GM18498 (cell line): ENCODE measurements at regions not wholly inside any gene's neighbourhood (a gene's known extent, or its start where the extent isn't known, plus 50 kb on each side); places are given as distances from the start of the nearest gene placed in this dataset.
"Not testable (repeated sequence)": the region's sequence is repeated elsewhere in the genome, so short reads cannot be mapped to it uniquely, and the experiment has no call there.

ENCODE experiments used
- ATAC-seq: cut with Tn5 transposase; IDR thresholded peaks from one replicate; pipeline ENCODE4 v1.9.1; 2021; ENCODE audit warnings: mild to moderate bottlenecking, moderate library complexity; ENCODE audit not compliant: unreplicated experiment

DNA sequence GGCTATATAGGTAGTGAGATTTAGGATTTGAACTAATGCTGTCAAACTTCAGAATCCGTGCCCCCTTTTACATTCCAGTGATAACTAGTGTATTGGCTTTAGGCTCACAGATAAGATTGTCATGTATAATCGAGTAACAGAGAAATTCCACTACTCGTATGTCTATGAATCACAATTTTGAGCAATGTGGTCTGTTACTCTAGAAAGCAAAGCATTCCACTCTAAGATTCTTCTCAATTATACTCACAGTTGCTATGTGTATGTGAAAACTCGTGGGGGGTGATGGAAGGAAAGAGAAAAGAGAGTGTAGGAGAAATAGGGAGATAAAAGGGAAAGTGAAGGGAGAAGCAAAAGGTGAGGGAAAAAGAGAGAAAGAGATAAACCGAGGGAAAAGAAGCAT, 1175.1 kb upstream of the GOT2 start:
- no peak for ATAC-seq

DNA sequence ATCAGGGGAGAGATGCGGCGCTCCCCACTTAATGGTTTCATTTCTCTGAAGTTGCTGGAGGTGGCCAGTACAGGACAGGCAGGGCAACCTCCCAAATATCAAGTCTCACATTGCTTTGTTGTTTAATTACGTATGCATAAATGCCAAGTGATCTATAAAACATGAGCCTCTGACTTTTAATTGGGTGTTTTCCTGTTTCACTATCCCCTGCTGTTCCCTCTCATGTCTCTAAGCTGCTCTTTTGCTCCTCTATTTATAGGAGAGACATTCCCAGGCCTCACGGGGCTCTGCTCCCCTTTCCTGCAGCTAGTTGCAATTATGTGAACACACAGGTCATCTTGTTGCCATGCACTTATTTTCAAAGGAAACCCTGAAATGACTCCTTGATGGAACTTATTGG, 1173.5 kb upstream of the GOT2 start:
- no peak for ATAC-seq

DNA sequence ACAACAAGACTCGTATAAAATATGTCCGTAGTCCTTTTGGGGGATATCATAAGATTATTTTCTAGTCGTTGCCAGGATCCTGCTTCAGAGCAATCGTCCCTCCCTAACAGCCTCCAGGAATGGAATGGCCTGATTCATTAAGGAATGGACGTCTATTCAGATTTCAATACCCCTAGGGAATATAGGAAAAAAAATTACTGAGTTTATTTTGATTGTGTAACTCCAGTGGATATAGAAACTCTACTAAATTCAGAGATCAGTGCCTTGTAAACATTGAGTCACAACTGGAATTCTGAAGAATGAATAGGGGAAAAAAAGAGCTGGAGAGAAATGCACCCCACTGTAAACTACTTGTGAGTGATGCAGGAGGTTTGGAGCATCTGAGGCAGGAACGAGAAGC, 1171.5 kb upstream of the GOT2 start:
- no peak for ATAC-seq

DNA sequence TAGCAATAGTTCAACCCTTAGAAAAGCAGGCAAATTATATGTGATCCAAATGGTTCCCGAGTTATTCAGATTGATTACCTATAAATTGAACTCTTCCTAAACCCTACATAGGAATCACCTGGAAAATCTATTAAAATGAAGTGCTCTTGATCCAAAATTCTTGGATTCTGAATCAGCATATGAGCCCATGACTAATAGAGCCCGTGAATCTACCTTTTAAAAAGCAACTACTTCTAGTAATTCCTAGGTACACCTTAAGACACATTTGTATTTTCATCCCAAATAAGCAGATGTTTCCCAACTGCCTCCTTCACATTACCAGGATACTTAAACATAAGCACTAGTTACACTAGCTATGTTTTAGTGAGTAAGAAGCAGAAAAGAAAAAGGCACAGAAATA, 1171.0 kb upstream of the GOT2 start:
- no peak for ATAC-seq

DNA sequence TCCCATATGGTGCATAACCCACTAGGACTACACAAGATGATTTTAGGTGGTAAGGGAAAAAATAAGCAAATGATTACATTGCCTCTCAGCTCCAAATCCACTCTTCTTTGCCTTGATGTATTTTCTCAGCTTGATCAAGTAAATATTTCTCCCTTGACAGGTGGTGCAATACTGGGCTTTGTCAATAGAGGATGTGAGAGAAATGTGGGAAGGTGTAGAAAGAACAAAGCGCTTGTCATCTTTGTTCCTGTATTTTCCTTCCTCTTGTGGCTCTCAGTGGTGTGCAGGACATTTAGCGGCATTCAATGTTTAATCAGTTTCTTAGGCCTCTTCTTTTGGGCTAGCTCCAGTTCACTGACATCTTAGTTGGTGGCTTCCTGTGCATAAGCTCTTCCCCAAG, 1165.8 kb upstream of the GOT2 start:
- no peak for ATAC-seq

DNA sequence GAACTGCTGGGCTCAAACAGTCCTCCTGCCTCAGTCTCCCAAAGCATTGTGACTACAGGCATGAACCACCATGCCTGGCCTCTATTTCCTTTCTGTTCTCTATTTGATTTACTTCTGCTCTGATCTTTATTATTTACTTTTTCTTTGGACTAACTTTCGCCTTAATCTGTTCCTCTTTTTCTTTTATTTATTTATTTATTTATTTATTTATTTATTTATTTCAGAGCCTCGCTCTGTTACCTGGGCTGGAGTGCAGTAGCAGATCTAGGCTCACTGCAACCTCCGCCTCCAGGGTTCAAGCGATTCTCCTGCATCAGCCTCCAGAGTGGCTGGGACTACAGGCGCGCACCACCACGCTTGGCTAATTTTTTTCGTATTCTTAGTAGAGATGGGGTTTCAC, 1158.3 kb upstream of the GOT2 start:
- no peak for ATAC-seq

DNA sequence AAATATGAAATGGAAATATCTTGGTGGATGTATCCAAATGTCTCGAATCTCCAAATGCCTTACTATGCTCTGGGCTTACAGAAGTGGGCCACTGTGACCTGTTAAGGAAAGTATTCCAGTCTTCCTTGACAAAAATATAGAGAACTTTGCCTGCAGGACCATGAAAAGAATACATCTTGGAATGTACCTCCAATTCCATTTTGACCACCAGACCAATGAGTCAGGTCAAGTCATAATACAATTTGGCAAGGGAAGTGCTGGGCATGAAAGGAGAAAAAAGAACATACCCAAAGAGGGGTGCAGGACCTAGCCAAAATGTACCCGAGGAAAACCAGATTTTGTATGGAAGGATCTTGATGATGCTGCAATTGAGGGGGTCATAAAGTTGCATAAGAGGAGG, 1153.7 kb upstream of the GOT2 start:
- no peak for ATAC-seq

DNA sequence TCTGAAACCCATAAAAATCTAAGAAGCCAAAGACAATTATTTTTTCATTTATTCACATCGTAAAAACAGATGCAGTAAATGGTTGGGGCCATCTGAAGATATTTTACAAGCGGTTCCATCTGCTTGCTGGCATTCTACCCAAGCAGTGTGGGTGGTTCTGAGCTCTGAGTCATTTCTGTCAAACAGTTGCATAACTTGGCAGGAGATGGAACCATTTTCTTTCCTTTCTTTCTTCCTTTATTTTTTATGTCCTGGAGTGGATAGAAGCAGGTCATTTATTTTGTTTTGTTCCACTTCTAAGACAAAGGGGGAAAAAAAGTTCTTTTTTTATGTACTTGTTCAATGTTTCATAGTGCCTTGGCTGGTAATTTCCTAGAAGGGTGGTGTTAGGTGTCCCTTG, 1151.9 kb upstream of the GOT2 start:
- no peak for ATAC-seq

DNA sequence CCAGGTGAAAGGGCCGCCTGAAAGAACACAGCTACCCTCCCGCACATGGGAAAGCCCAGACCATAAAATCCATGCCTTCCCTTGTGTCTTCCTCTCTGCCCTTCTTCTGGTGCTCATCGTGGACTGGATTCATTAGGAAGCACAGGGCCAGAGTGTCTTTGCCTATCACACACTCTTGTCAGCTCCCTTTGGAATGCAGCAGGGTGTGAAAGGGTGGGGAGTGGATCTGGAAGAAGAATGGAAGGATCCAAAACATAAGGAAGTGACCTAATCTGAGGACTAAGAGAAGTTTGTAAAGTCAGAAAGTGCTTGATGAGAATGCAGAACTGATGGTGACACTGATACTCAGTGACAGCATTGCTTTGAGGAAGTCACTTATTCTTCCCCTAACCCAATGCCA, 1147.3 kb upstream of the GOT2 start:
- ATAC-seq, result no peak

DNA sequence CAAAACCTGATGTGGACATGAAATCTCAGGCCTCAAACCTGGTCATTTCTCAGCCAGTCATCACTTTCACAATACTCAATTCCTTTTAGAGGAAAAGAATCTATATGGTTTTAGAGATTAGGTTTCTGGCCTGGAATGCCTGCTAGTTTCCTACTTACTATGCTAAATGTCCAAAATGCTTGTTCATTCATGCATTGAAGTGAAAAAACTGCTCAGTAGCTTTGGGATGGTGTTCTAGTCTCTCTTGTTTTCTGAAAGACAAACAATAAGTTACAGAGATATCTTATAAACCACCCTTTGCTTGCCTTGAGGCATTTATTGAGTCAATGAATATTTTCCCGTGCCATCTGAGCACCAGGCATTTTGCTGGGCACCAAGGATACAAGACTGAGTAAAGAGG, 1146.5 kb upstream of the GOT2 start:
- no peak for ATAC-seq

DNA sequence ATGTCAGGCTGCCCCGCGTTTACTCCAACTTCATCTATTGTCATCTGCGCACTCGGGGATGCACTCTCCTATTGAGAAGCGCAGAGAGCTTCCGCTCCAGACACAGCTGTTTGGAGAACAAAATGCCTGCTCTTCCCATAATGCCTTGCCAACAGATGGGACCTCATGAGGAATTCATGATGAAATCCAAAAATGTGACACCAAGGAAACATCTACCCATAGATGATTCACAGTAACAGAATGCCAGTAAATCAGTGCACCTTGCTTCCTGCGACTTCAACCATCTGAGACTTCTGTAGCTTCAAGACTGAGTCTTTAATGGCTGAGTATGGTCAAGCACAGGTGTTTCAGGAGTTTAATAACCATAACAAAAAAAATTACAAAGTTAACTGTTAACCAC, 1144.9 kb upstream of the GOT2 start:
- no peak for ATAC-seq

DNA sequence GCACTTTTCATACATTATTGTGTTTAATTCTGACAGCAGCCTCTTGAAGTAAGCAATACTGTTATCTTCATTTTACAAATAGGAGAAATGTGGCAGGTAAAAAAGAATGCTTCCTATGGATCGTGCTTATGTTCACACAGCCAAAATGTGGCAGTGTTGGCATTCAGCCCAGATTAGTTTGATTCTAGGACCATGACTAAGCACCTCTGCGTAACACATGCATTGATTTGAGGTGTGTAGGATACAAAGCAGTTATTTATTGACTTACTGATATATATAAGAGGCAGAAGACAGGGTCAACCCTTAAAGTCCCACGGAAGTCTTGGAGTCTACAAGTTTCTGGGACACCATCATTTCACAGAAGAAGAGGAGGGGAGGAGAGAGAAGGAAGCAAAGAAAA, 1144.4 kb upstream of the GOT2 start:
- no peak for ATAC-seq

DNA sequence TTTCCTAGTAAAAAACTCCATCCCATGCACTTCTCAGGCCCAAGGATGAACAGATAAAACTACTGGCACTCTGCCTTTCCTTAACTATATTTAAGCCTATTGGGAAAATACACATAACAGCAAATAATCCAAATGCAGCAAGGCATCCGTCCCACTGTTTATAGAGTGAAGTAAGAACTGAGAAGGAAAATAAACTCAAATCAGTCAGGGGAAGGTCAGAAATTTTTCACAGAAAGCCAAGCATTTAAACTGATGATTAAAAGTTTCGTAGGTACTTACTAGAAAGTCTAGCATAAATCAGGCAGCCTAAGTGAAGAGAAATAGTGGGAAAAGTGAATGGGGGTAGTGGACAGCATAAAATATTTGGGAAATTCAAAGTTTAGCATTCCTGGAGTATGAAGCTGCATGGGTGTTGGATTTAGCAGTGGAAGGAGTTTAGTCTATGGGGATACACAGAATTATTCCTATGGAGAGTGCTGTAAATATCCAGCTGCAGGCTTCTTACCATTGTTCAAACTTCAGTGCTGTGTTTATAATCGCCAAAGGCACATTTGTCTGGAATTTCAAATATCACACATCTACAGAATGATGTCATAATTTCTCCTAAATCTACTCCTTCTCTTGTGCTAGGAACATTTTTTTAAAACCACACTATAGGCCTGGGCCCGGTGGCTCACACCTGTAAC, 1131.0 kb upstream of the GOT2 start:
- no peak for ATAC-seq

DNA sequence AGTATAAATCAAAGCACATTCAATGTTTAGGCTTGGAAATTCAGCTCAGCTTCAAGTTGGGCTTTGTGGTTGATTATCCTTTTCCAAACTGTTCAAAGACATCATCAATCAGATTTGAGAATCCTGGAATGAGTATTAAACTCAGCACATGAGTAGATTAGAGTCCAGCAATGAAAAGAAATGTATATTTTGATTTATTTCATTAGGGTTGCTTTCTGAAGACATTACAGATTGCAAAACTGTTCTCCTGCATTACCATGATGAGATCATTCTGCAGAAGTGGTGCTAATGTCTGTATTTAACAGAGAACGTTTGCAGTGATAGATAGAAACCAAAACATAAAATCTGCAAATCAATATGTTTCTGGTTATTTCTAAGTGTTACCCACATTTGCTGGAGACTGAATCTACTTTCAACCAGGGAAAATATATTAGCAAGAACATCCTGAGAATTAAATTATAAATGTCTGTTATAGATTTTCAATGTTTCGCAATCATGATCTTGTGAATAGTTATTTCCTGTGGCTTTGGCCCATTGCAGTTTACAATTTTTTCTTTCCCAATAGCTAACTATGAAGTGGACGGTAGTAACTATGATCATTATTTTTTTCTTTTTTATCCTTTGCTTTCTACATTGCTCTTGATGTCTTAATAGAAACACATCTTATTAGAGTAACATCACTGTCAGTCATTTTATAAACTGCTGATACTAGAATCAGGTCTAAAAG, 1125.7 kb upstream of the GOT2 start:
- no peak for ATAC-seq

DNA sequence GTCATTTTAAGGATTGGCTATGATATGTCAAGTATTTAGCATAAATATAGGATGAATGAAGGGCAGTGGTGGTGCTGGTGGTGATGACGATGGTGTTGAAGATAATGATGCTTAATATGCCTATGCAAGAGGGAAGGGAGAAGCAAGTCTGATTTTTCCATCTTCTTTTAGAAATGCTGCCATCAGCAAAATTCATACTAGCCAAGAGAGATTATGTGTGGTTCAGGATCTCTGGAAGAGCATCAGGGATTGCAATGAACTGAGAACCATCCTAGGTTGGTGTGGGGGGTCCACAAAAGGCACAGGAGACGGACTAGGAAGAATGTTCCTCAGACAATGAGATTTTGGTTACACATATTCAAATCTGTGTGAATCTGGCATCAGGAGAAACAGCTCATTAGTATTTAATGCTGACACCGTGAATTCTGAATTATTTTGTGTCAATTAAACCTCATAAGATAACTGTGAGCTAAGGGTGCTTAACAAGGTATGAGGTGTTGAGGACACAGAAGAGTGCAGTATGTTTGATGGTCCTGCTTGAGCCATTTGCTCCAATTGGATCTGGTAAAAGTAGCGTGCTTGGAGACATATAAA, 1120.8 kb upstream of the GOT2 start:
- ATAC-seq, result no peak

DNA sequence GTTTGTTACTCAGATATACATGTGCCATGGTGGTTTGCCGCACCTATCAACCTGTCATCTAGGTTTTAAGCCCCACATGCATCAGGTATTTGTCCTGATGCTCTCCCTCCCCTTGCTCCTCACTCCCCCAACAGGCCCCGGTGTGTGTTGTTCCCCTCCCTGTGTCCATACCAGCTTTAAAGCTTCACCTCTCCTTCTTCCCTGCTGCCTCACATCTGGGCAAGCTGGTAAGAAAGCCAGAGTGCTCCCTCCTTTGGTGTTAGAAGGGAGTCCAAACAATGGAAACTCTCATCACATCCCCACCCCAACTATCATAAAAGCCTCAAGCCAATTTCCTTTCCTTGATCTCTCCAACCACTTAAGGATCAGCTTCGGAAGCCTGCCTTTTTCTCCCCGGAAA, 1115.6 kb upstream of the GOT2 start:
- ATAC-seq, result no peak

DNA sequence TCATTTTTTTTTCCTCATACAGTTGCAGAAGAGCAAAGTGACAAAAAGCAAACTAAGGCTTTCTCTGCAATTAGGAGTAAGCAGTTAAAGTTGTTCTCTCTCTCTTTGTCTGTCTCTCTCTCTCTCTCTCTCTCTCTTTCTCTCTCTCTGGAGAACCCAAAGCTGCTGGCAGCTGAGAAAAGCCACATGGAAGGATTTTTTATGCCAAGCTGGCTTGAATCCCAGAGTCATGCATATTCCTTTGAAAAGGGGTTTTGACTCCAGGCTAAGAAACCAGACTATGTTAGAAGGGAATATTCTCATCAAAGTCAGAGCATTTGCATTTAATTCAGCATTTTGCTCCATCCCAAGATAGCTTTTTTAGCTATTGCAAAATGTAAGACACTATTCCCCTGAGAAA, 1114.2 kb upstream of the GOT2 start:
- no peak for ATAC-seq

DNA sequence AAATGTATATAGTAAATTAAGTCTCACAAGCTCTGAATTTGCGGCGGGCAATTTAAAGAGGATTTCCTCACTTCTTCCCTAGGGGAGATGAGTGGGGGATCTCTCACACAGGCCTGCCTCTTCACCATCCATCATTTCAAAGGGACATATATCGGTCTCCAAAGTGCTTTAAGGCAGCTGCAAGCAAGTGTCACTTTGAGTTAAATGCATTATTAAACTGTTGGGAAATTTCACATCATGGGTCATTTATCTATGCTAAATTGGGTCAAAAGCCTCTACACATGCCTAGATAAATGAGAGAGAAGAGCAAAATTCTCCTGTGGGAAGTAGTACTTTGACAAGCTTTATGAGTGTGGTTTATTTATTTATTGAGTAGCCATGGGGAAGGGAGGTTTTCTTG, 1106.1 kb upstream of the GOT2 start:
- ATAC-seq, result no peak

DNA sequence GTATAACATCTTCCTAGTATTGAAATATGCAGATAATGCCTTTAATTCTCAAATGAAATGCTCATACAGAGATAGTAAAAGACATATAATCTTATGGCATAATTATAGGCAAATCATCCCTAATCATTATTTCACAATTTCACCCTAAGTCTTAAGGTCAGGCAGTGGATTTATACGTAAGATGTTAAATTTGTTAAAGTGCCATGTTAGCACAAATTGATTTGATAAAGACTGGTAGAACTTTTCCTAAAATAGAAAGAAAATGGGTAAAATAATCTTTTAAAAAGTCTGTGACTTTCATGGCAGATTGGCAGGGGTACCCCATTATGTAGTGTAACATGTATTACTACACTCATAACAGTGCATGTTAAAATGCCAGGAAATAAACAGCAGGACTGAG, 1092.7 kb upstream of the GOT2 start:
- ATAC-seq, result no peak

DNA sequence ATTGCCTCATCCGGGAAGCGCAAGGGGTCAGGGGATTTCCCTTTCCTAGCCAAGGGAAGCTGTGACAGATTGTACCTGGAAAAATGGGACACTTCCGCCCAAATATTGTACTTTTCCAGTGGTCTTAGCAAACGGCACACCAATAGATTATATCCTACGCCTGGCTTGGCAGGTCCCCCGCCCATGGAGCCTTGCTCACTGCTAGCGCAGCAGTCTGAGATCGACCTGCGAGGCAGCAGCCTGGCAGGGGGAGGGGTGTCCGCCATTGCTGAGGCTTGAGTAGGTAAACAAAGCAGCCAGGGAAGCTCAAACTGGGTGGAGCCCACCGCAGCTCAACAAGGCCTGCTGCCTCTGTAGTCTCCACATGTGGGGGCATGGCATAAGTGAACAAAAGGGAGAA, 1075.4 kb upstream of the GOT2 start:
- not testable (repeated sequence) for ATAC-seq

DNA sequence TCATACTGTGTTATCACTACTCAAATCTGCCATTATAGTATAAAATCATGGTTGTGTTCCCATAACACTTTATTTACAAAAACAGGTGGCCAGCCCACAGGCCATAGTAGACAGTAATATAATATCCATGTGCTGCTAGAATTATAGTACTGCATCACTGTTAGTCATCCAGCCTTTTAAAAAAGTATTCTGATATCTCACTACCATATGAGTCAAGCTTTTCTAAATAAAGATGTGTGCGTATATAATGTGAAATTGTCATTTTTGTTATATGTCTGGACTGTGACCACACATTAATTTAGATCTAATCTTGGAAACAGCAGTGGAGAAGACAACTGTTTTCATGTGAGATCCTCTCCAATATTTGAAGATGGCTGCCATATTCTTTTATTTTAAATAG, 1049.1 kb upstream of the GOT2 start:
- ATAC-seq, result no peak

DNA sequence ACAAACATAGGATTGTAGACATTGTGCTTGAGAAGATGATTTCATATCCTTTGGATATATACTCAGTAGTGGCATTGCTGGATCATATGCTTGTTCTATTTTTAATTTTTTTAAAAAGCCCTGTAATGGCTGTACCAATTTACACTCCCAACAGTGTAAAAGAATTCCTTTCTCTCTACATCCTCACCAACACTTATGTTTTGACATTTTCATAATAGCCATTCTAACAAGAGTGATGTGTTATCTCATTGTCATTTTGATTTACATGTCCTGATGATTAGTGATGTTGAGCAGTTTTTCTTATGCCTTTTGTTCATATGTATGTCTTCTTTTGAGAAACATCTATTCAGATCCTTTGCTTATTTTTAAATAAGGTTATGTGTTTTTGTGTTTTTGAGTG, 1039.2 kb upstream of the GOT2 start:
- no peak for ATAC-seq

DNA sequence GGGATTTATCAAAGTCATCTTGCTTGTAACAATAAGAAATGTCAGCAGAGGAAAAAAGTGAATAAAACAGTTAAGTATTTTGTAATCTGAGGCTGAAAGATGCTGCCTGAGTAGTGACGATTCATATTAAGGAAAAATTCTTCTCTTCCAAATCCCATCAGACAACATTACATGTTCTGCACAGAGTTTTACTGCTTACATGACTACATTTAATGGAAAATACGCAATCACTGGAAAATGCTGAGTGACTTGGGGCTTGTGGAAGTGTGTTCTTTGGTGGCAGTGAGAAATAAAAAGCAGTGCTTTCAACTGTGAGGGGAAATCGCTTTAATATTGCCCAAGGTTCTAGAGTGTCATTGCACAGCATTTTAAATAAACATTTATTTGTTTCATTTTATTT, 1025.2 kb upstream of the GOT2 start:
- no peak for ATAC-seq
